ENCODE measurements at regions not wholly inside any gene's neighbourhood (a gene's known extent, or its start where the extent isn't known, plus 50 kb on each side); places are given as distances from the start of the nearest gene placed in this dataset.
"Not testable (repeated sequence)": the region's sequence is repeated elsewhere in the genome, so short reads cannot be mapped to it uniquely, and the experiment has no call there.

- DNase-seq (ENCODE audit: low read depth in 4 of 4, low spot score in 3 of 4), result no peak
Measured at GRCh38 chr4:13922873-13923645, 295.5 kb upstream of the BOD1L1 start.

- DNase-seq (ENCODE audit: low read depth in 4 of 4, low spot score in 3 of 4), result not testable (repeated sequence)
Measured at GRCh38 chr4:13924900-13925299, 297.4 kb upstream of the BOD1L1 start.

DNA sequence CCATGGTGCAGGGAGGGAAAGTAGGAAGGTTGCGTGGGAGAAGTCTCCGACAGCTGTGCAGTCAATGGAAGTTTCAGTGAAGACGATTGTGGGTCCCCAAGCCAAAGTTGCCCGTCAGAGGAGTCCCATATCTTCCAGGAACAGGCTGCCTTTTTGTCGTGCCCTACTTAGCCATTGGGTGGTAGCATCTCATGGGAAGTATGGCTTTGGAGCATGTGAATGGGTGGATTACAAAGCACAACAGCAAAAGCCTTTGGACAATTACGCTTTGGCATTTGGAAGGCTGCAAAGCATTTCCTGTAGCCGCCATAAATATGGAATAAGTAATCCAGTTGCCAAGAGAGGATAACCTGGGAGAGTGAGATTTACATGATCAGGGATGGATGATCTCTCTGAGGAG, 300.7 kb upstream of the BOD1L1 start:
- DNase-seq (ENCODE audit: low read depth in 4 of 4, low spot score in 3 of 4), result no peak

- DNase-seq (ENCODE audit: low read depth in 4 of 4, low spot score in 3 of 4), result no peak
Measured at GRCh38 chr4:13930155-13930554, 302.6 kb upstream of the BOD1L1 start.

DNA sequence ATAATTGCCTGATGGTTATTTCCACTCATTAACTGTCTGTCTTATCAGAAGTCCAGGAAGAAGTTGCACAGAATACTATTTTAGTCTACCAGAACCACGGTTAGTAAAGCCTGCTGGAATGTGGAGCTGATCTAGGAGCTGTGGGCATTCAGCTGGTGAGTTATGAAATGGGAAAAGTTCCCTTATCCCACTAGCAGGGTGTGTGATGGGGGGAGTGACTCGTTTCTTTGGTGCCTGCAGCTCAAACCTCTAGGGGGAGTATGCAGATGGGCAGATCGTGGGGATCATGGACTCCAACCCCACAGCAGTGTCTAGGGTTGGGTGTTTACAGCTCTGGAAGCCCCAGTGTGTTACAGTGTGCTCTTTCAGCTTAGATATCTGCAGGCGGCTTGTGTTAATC, 305.7 kb upstream of the BOD1L1 start:
- DNase-seq (ENCODE audit: low read depth in 4 of 4, low spot score in 3 of 4), result no peak

DNA sequence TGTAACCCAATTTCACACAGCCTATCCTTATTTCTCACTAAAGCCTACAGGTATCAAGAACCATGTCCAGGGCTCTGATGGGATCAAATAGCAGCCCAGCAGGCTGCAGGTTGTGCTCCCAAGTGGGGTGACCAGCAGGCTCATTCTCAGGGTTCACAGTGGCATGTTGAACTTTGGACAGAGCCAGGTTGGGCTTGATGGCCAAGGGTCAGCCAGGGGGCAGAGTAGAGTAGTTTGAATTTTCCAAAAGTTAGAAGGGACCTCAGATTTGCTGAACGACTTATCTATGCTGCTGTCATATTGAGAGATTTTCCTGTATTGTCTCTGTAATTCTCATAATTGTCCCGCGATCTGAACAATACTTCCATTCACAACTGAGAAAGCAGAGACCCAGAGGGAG, 310.8 kb upstream of the BOD1L1 start:
- no peak for DNase-seq (ENCODE audit: low read depth in 4 of 4, low spot score in 3 of 4)

DNA sequence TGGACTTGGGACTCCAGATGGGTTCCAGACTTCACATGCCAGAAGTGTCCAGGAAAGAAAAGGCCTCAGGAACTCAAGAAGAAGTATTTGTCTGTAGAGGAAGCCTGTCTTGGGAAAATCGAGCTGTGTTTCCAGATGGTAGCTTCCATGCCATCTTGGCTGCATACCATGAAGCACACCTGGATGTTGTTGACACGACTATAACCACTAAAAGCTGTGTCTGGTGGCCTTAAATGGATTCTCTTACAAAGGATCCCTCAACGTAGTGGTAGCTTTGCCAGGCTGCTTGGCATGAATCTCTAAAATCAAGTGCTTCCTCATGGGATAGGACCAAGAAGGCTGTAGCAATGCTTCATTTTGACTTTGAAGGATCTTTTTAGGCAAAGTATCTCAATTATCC, 313.4 kb upstream of the BOD1L1 start:
- no peak for DNase-seq (ENCODE audit: low read depth in 4 of 4, low spot score in 3 of 4)

GRCh38 chr4:13942977-13943376, 315.5 kb upstream of the BOD1L1 start:
- no peak for DNase-seq (ENCODE audit: low read depth in 4 of 4, low spot score in 3 of 4)

- no peak for DNase-seq (ENCODE audit: low read depth in 4 of 4, low spot score in 3 of 4)
Measured at GRCh38 chr4:13944095-13944511, 316.6 kb upstream of the BOD1L1 start.

DNA sequence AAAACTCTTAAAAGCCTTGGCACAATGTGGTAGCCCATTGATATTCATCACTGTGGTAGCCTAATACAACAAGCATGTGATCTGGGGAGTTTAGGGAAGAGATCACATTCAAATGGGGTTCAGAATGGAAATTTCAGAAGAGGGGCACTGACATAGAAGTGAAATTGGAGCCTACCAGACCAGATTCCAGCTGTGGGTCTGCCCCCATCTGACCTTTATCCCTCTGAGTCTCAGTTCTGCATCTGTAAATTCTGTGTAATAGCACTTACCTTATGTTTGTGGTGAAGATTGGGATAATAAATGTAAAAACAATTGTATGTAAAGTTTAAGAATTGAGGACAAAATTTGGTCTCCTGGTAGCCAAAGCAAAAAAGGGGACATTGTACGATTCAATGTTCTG, 320.4 kb upstream of the BOD1L1 start:
- DNase-seq (ENCODE audit: low read depth in 4 of 4, low spot score in 3 of 4), result no peak

DNA sequence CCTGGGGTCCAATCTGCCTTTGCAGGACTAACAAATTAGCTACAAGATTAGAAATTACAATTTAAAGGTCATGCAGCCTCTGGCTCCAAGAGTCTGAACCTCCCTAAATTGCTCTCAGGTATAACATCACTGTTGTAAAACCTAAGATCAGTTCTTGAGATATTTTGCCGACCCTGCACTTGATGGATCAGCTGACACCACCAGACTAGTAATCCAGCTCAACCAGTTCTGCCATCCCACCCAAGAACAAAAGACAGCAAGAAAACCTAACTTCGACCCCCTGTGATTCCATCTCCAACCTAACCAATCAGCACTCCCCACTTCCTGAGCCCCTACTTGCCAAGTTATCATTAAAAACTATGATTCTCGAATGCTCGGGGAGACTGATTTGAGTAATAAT, 323.0 kb upstream of the BOD1L1 start:
- no peak for DNase-seq (ENCODE audit: low read depth in 4 of 4, low spot score in 3 of 4)

- DNase-seq (ENCODE audit: low read depth in 4 of 4, low spot score in 3 of 4), result no peak
Measured at GRCh38 chr4:13953083-13953482, 325.6 kb upstream of the BOD1L1 start.

- no peak for DNase-seq (ENCODE audit: low read depth in 4 of 4, low spot score in 3 of 4)
Measured at GRCh38 chr4:13955551-13955950, 328.0 kb upstream of the BOD1L1 start.

DNA sequence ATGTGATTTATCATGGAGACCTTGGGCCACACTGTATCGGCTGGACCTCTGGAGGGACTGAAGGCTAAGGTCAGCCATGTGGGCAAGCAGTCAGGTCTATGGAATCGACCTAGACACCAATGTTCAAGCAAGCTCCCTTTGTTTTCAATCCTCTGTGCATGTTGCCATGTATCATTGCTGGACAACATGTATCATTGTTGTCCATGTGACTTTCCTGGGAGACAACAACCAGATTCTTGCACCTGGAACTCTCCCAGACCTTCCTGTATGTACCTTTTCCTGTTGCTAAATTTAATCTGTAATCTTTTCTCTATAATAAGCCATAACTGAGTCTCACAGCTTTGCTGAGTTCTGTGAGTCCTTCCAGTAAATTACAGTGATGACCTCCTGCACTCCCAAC, 329.4 kb upstream of the BOD1L1 start:
- no peak for DNase-seq (ENCODE audit: low read depth in 4 of 4, low spot score in 3 of 4)

DNA sequence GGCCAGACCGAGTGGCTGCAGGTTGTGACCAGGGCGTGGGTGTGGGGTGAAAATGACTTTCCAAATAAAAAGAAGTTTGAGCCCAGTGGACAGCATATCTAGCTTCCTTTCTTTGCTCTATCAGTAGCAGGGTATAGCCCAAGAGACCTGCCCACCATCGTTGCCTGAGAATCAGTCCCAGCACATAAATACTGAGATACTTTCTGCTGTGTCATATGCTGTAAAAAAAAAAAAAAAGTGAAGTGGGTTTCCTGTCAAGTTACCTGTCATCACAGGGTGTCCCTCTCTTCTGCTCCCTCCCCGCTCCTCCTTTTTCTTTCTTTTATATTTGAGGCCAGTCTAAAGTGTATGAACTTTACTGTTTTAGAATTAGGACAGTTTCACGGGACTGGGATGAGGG, 330.3 kb upstream of the BOD1L1 start:
- no peak for DNase-seq (ENCODE audit: low read depth in 4 of 4, low spot score in 3 of 4)

- DNase-seq (ENCODE audit: low read depth in 4 of 4, low spot score in 3 of 4), result no peak
Measured at GRCh38 chr4:13963601-13964000, 336.1 kb upstream of the BOD1L1 start.

GRCh38 chr4:13966231-13967195, 339.0 kb upstream of the BOD1L1 start:
- DNase-seq (ENCODE audit: low read depth in 4 of 4, low spot score in 3 of 4), result no peak

- no peak for DNase-seq (ENCODE audit: low read depth in 4 of 4, low spot score in 3 of 4)
Measured at GRCh38 chr4:13968723-13969122, 341.2 kb upstream of the BOD1L1 start.

- DNase-seq (ENCODE audit: low read depth in 4 of 4, low spot score in 3 of 4), result no peak
Measured at GRCh38 chr4:13970349-13970748, 342.8 kb upstream of the BOD1L1 start.

DNA sequence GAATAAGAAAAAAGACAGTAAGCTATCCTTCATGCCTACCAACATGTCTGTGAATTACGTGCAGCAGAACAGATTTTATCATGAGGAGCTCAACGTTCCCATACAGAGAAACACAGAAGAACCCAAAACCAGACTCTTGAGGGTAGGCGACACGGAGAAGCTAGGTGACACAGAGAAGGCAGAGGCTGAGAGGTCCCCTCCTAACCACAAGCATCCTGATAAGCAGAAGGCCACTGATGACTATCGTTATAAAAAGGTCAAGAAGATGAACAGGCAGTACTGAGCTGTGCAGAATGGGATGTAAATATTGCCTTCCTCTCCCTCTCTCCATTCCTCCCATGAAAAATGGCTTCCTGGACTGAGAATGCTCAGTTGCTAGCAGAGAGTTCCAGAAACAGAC, 350.2 kb upstream of the BOD1L1 start:
- DNase-seq (ENCODE audit: low read depth in 4 of 4, low spot score in 3 of 4), result no peak

- DNase-seq (ENCODE audit: low read depth in 4 of 4, low spot score in 3 of 4), result no peak
Measured at GRCh38 chr4:13980317-13981310, 353.1 kb upstream of the BOD1L1 start.
